Activated naive CD4-positive, alpha-beta T cell treated with anti-CD3 and anti-CD28 coated beads, Interleukin-2, amount 50 U/mL, for 16 hours (primary cell): ENCODE measurements at regions not wholly inside any gene's neighbourhood (a gene's known extent, or its start where the extent isn't known, plus 50 kb on each side); places are given as distances from the start of the nearest gene placed in this dataset.
A peak's percentile ranks its signal among the peaks of the same experiment; 100 is the strongest.
"Not testable (repeated sequence)": the region's sequence is repeated elsewhere in the genome, so short reads cannot be mapped to it uniquely, and the experiment has no call there.

Source experiments
- DNase-seq: peaks from one replicate; pipeline ENCODE4 v3.0.0-alpha.2; 2020

GRCh38 chr15:53116169-53116568 lies 326.0 kb upstream of the ONECUT1 start:
- no peak for DNase-seq

- DNase-seq: no peak
These were observed 325.4 kb upstream of the ONECUT1 start for GRCh38 chr15:53115563-53115962.

- DNase-seq: no peak
These were observed 324.8 kb upstream of the ONECUT1 start for GRCh38 chr15:53114960-53115359.

GRCh38 chr15:53110999-53111398 lies 320.9 kb upstream of the ONECUT1 start:
- DNase-seq: no peak

DNA sequence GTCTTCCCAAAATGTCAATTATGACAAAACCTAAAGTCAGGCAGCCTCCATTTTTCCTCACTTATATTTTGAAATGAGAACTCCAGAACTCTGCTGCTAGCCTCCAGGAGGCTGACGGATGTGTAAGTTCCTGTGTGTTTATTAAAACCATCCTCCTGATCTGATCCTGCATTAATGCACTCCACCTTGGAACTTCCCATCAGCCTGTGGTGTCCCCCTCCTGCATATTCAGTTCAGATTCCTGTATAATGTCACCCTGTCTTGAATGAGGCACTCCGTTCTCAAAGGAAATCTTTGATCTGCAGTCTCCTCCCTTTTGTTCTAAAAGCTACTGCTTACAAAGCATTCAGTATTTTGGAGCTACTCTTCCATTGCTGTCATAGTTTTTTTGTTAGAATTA lies 318.2 kb upstream of the ONECUT1 start:
- no peak for DNase-seq

GRCh38 chr15:53107855-53108254 lies 317.7 kb upstream of the ONECUT1 start:
- DNase-seq: no peak

- DNase-seq: no peak
These were observed 316.6 kb upstream of the ONECUT1 start for GRCh38 chr15:53106505-53107286.

GRCh38 chr15:53102483-53102882 lies 312.3 kb upstream of the ONECUT1 start:
- DNase-seq: no peak

- DNase-seq: no peak
These were observed 290.3 kb upstream of the ONECUT1 start for GRCh38 chr15:53080484-53080883.

- DNase-seq: no peak
These were observed 284.1 kb upstream of the ONECUT1 start for GRCh38 chr15:53074221-53074620.

DNA sequence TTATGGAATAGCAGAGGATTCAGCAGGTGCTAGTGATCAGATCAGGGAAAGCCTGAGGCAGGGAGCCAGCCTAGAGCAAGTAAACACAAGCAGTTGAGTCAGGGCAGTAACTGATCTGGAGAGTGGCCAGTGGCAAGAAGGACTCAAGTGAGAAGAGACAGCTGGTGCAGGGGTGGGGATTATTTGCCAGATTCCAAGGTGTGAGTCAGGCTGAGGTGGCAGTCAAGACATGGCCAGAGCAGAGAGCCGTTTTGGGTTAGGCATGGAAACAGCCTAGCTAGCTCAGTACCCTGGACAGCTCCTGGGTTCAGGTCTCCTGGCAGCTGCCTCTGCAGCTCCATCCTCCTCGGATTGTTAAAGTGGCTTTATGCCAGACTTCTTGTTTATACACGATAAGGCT lies 281.9 kb upstream of the ONECUT1 start:
- DNase-seq: peak; percentile 7

- DNase-seq: no peak
These were observed 278.5 kb upstream of the ONECUT1 start for GRCh38 chr15:53068636-53069035.

DNA sequence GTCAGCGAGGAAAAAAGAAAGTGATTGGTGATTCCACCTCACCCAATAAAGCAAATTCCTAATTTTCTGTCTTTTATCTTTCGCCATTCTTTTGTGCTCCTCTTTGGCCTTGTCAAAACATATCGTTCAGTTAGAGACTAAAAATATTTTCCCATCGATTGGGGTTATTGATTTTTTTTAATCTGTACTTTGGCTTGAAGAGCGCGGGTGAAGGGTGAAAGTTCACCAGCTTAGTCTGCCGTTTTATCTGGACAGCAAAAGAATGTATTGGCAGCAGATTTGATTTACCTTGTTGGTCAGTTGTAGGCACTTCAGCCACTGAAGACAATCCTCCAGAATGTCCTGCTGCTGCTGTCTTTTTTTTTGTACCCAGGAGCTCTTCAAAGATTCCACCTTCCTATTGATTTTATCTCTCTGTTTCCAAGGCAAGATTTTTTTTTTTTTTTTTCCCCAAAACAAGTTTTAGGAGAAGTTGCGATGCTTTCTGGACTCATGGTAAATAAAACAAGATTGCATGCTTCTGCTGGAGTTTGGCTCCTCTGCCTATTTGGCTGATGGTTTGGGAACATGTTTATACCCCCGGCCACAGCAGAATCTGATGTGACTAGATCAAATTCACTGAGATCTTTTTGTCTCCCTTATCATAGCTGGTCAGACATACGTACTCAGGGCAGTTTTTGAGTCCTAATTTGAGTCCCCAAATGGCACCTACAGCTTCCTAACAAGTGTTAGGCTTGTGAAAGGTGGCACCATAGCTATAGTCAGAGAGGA lies 269.3 kb upstream of the ONECUT1 start:
- no peak for DNase-seq

- DNase-seq: no peak
These were observed 256.1 kb upstream of the ONECUT1 start for GRCh38 chr15:53046153-53046790.

DNA sequence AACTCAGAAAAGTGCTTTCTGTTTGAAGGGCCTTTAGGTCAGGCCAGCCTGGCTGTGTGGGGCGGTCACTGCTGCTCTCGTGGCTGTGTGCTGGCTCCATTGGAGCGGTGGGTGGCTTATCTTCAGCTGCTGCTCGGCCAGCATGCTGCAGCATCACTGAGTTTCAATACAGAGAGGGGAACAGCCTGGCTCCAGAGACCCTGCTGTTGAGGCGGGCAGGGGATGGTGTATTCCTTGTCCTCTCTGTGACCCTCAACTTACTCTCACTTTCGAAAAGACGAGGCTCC lies 248.5 kb upstream of the ONECUT1 start:
- no peak for DNase-seq

GRCh38 chr15:53037904-53038654 lies 247.9 kb upstream of the ONECUT1 start:
- no peak for DNase-seq

DNA sequence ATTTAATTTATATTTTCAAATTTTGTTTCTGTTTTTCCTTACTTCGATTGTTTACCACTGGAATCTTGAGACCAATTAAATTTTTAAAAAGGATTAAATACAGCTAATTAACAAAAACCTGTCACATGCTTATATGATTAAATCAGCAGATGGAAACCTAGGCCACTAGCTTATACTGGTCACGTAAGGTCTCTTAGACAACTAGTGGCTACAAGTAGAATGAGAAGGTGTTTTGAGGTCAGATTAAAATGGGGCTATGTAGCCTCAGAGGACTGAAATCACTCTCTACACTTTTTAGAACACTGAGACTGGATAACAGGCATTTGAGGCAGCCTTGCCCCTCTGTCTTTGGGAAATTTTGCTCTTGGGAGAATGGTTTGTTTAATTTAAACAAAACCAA lies 246.5 kb upstream of the ONECUT1 start:
- no peak for DNase-seq

DNA sequence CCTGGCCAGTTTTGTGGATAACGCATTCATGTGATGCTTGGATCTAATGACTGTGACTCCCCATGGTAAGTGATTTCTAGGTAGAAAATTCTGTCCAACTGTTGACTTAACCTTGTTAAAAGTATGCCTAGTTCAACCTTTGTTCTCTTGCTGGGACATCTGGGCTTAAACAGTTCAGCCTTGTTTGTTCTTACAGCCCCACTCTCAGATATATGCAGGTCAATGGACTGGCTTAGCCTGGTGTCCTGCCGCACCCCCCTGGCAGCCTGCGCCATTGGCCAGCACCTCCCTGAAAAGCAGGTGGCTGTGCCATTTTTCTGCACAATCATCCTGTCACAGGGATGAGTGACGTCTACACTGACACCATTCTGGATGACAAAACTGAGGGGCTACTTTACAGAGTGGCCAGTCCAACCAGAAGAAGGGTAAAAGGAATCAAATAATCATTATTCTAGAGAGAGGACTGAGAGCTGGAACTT lies 244.7 kb upstream of the ONECUT1 start:
- DNase-seq: no peak

- no peak for DNase-seq
These were observed 243.6 kb upstream of the ONECUT1 start for GRCh38 chr15:53033709-53034108.

DNA sequence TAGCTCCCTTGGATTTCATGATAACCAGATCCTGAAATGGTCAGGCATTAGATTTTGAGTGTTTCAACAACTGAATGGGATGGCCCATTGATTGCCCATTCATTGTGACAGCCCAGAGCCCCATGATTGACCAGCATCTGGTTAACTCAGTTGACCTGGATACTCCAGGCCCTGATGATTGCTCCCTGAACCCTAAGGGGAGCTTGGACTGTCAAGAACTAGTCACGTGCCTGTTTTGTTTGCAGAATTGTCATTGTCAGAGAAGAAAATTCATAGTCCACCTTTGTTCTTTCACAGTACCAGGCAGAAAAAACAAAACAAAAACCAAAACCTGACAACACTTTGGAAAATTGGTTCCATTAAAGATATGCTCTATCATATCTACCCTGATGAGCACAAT lies 241.3 kb upstream of the ONECUT1 start:
- no peak for DNase-seq

DNA sequence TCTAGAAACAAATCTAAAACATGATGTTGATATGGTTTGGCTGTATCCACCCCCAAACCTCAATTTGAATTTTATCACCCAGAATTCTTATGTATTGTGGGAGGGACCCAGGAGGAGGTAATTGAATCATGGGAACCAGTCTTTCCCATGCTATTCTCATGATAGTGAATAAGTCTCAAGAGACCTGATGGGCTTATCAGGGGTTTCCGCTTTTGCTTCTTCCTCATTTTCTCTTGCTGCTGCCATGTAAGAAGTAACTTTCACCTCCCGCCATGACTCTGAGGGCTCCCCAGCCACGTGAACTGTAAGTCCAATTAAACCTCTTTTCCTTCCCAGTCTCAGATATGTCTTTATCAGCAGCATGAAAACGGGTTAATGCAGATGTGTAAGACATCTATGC lies 232.7 kb upstream of the ONECUT1 start:
- no peak for DNase-seq

- DNase-seq: no peak
These were observed 223.2 kb upstream of the ONECUT1 start for GRCh38 chr15:53013329-53013728.

GRCh38 chr15:53011779-53012178 lies 221.6 kb upstream of the ONECUT1 start:
- DNase-seq: not testable (repeated sequence)
